Effector memory CD8-positive, alpha-beta T cell (primary cell): ENCODE measurements at regions not wholly inside any gene's neighbourhood (a gene's known extent, or its start where the extent isn't known, plus 50 kb on each side); places are given as distances from the start of the nearest gene placed in this dataset.

Experiments used
- ATAC-seq: fragments of 150-1000 bp; cut with Tn5 transposase; replicated peaks from 2 replicates; pipeline ENCODE4 v1.10.0; 2021; ENCODE audit warnings: mild to moderate bottlenecking, moderate library complexity
- DNase-seq, 3 experiments: peaks; one replicate each; pipeline ENCODE4 v3.0.0; 2021
- H3K27ac Mint-ChIP-seq, 2 donors: one replicate each; pipeline ENCODE4 v1.8.0; 2022; ENCODE audit warnings: mild to moderate bottlenecking in 2 of 2, mixed read lengths in 2 of 2, moderate library complexity in 2 of 2
- H3K27me3 Mint-ChIP-seq, 2 donors: one replicate each; pipeline ENCODE4 v1.8.0; 2022; ENCODE audit warnings: mixed read lengths in 2 of 2
- H3K36me3 Mint-ChIP-seq: one replicate; pipeline ENCODE4 v1.8.0; 2022; ENCODE audit warnings: mild to moderate bottlenecking, moderate library complexity, mixed read lengths; ENCODE audit not compliant: insufficient read depth
- H3K4me1 Mint-ChIP-seq, 2 donors: one replicate each; pipeline ENCODE4 v1.8.0; 2022; ENCODE audit warnings: low read depth in 2 of 2, mixed read lengths in 2 of 2
- H3K4me3 Mint-ChIP-seq, 2 donors: one replicate each; pipeline ENCODE4 v1.8.0; 2022; ENCODE audit warnings: mild to moderate bottlenecking in 2 of 2, mixed read lengths in 2 of 2, moderate library complexity in 2 of 2
- H3K9me3 Mint-ChIP-seq, 2 donors: one replicate each; pipeline ENCODE4 v1.8.0; 2022; ENCODE audit warnings: mixed read lengths in 2 of 2

GRCh38 chr22:42320443-42321416 is 50.3 kb upstream of the TCF20 start:
- H3K4me3 Mint-ChIP-seq: no peak overlapping the region
- H3K4me1 Mint-ChIP-seq: peaks cover 26 to 30% of the 10 kb centered on the region in 2 donors
- H3K27me3 Mint-ChIP-seq: peaks cover 0 to 1% of the 10 kb centered on the region in 2 donors
- no peak for DNase-seq
- H3K36me3 Mint-ChIP-seq: peaks cover 27% of the 10 kb centered on the region
- no peaks in the 10 kb centered on the region for H3K9me3 Mint-ChIP-seq
- ATAC-seq: no peak
- no peak overlapping the region for H3K27ac Mint-ChIP-seq
